SK-N-SH (cell line): ENCODE measurements at regions not wholly inside any gene's neighbourhood (a gene's known extent, or its start where the extent isn't known, plus 50 kb on each side); places are given as distances from the start of the nearest gene placed in this dataset.

Experiments used
- CTCF ChIA-PET: fragments of 300-600, 350-600 bp; formaldehyde crosslinking; extraction: SDS; loops from one replicate; lab custom pipeline; 2021; lab: Yijun Ruan, JAX
- POLR2A ChIA-PET: fragments of 350-600 bp; sonication (Branson Sonifier 250); formaldehyde crosslinking; extraction: SDS; loops from one replicate; lab custom pipeline; 2020; ENCODE audit warnings: antibody characterized with exemption, inconsistent platforms; lab: Yijun Ruan, JAX
- DNase-seq: peaks from one replicate; pipeline ENCODE4 v3.0.0; 2012
- H2AFZ ChIP-seq: fragments of 200-600 bp; sonication (generic); 2 replicates; pipeline ENCODE4 v1.8.1; 2016; ENCODE audit warnings: antibody characterized with exemption, mild to moderate bottlenecking, low read depth
- H3F3A ChIP-seq: fragments of 200-600 bp; sonication (generic); replicated peaks from 2 replicates; pipeline ENCODE3; 2016; ENCODE audit warnings: antibody characterized with exemption, mild to moderate bottlenecking; ENCODE audit not compliant: insufficient read depth
- H3K27ac ChIP-seq, 2 experiments: fragments of 200-500 bp in 1 of 2; fragments of 200-600 bp in 1 of 2; sonication (Bioruptor generic) in 1 of 2; sonication (generic), shearing (Covaris generic) in 1 of 2; 2 replicates each; pipeline versions ENCODE4 v1.5.1 to v1.6.1; 2014 to 2016; ENCODE audit warnings: low read depth in 2 of 2, inconsistent platforms in 1 of 2, low read length in 1 of 2, mild to moderate bottlenecking in 1 of 2, mixed read lengths in 1 of 2
- H3K27me3 ChIP-seq: fragments of 200-600 bp; sonication (generic), shearing (Covaris generic); 2 replicates; pipeline ENCODE4 v1.6.1; 2016; ENCODE audit warnings: mixed run types; ENCODE audit not compliant: insufficient read depth
- H3K36me3 ChIP-seq, 2 experiments: fragments of 200-500 bp in 1 of 2; fragments of 200-600 bp in 1 of 2; sonication (Bioruptor generic) in 1 of 2; sonication (generic) in 1 of 2; replicated peaks in 1 of 2; 2 replicates each; pipeline versions ENCODE3 to v1.5.1; 2014 to 2016; ENCODE audit warnings: low read length in 1 of 2, mild to moderate bottlenecking in 1 of 2; ENCODE audit not compliant: insufficient read depth in 2 of 2, control insufficient read depth in 1 of 2
- H3K4me1 ChIP-seq, 2 experiments: fragments of 200-500 bp in 1 of 2; fragments of 200-600 bp in 1 of 2; sonication (Bioruptor generic) in 1 of 2; sonication (generic), shearing (Covaris generic) in 1 of 2; 2 replicates each; pipeline versions ENCODE4 v1.5.1 to v1.6.1; 2014 to 2016; ENCODE audit warnings: low read depth in 1 of 2, low read length in 1 of 2, mixed run types in 1 of 2; ENCODE audit not compliant: insufficient read depth in 2 of 2, control insufficient read depth in 1 of 2
- H3K4me2 ChIP-seq: fragments of 200-600 bp; sonication (generic), shearing (Covaris generic); 2 replicates; pipeline ENCODE4 v1.6.1; 2017; ENCODE audit warnings: mixed run types
- H3K4me3 ChIP-seq, 2 experiments: fragments of 200-500 bp in 1 of 2; fragments of 200-600 bp in 1 of 2; sonication (Bioruptor generic) in 1 of 2; sonication (generic), shearing (Covaris generic) in 1 of 2; 2 replicates each; pipeline versions ENCODE4 v1.5.1 to v1.8.1; 2014 to 2016; ENCODE audit warnings: low read depth in 2 of 2, inconsistent platforms in 1 of 2, low read length in 1 of 2, mild to moderate bottlenecking in 1 of 2, mixed read lengths in 1 of 2, moderate library complexity in 1 of 2
- H3K79me2 ChIP-seq: fragments of 200-600 bp; sonication (generic); 2 replicates; pipeline ENCODE4 v1.8.1; 2017; ENCODE audit warnings: mild to moderate bottlenecking; ENCODE audit not compliant: insufficient read depth
- H3K9ac ChIP-seq: fragments of 200-600 bp; sonication (generic); 2 replicates; pipeline ENCODE4 v1.6.1; 2017; ENCODE audit warnings: mixed run types
- H3K9me2 ChIP-seq: fragments of 200-600 bp; sonication (generic); 2 replicates; pipeline ENCODE4 v1.6.1; 2017; ENCODE audit warnings: mixed run types
- H3K9me3 ChIP-seq: fragments of 200-600 bp; sonication (generic); 2 replicates; pipeline ENCODE4 v1.6.1; 2017; ENCODE audit warnings: mixed run types, mild to moderate bottlenecking, moderate library complexity
- H4K20me1 ChIP-seq: fragments of 200-600 bp; sonication (generic); 2 replicates; pipeline ENCODE4 v1.6.1; 2017; ENCODE audit warnings: mild to moderate bottlenecking, mixed run types; ENCODE audit not compliant: insufficient read depth
- CHD2 ChIP-seq: fragments of 150-350 bp; IDR thresholded peaks from 2 replicates; pipeline ENCODE4 v1.6.1; 2018; ENCODE audit warnings: low read length; ENCODE audit not compliant: partially characterized antibody
- EP300 ChIP-seq, 2 experiments: IDR thresholded peaks; 2 replicates each; pipeline versions ENCODE4 v1.4.0 to v1.6.1; 2012; ENCODE audit warnings: borderline replicate concordance in 1 of 2, low read depth in 1 of 2, low read length in 1 of 2
- FOSL2 ChIP-seq: IDR thresholded peaks from 2 replicates; pipeline ENCODE4 v1.4.0; 2012; ENCODE audit warnings: low read depth, mild to moderate bottlenecking, moderate library complexity, borderline replicate concordance
- FOXJ3 ChIP-seq: sonication (generic); formaldehyde crosslinking; IDR thresholded peaks from 2 replicates; pipeline ENCODE4 v1.5.1; 2020; ENCODE audit warnings: mild to moderate bottlenecking, missing genetic modification reagents
- FOXM1 ChIP-seq: IDR thresholded peaks from 2 replicates; pipeline ENCODE4 v1.4.0; 2012; ENCODE audit warnings: low read depth, mild to moderate bottlenecking
- GABPA ChIP-seq: IDR thresholded peaks from 2 replicates; pipeline ENCODE4 v1.4.0; 2012; ENCODE audit warnings: low read depth, mild to moderate bottlenecking
- MEF2A ChIP-seq: IDR thresholded peaks from 2 replicates; pipeline ENCODE4 v1.4.0; 2012; ENCODE audit warnings: low read depth, borderline replicate concordance
- MXI1 ChIP-seq: IDR thresholded peaks from 2 replicates; pipeline ENCODE4 v1.6.1; 2012; ENCODE audit warnings: mild to moderate bottlenecking, low read depth, low read length, improper control_type of control experiment
- NFIC ChIP-seq: IDR thresholded peaks from 2 replicates; pipeline ENCODE4 v1.4.0; 2012; ENCODE audit warnings: borderline replicate concordance
- POLR2AphosphoS5 ChIP-seq: IDR thresholded peaks from 2 replicates; pipeline ENCODE4 v1.6.1; 2012; ENCODE audit warnings: low read depth, low read length
- RAD21 ChIP-seq: IDR thresholded peaks from 2 replicates; pipeline ENCODE4 v1.6.1; 2012; ENCODE audit warnings: mild to moderate bottlenecking, low read length
- RCOR1 ChIP-seq: fragments of 150-350 bp; IDR thresholded peaks from 2 replicates; pipeline ENCODE4 v1.6.1; 2017; ENCODE audit warnings: antibody characterized with exemption, low read length
- RFX5 ChIP-seq: IDR thresholded peaks from 2 replicates; pipeline ENCODE4 v1.6.1; 2012; ENCODE audit warnings: mild to moderate bottlenecking, improper control_type of control experiment, low read length
- SIN3A ChIP-seq: IDR thresholded peaks from 2 replicates; pipeline ENCODE4 v1.6.1; 2012; ENCODE audit warnings: low read depth, mild to moderate bottlenecking, low read length, moderate library complexity, borderline replicate concordance
- SMC3 ChIP-seq: IDR thresholded peaks from 2 replicates; pipeline ENCODE4 v1.6.1; 2012; ENCODE audit warnings: low read depth, low read length, improper control_type of control experiment
- TEAD4 ChIP-seq: IDR thresholded peaks from 2 replicates; pipeline ENCODE4 v1.4.0; 2012; ENCODE audit warnings: mild to moderate bottlenecking, borderline replicate concordance; ENCODE audit not compliant: insufficient read depth
- WGBS: methylation state at CpG from one replicate; pipeline ENCODE4 v1.1.6; 2017; ENCODE audit warnings: low lambda C conversion rate; 5-methylcytosine and 5-hydroxymethylcytosine counted together
- TF ChIP-seq, protein P1 (sequence below): fragments of 150-350 bp; IDR thresholded peaks from 2 replicates; pipeline ENCODE4 v1.6.1; 2017; ENCODE audit warnings: antibody characterized with exemption, low read length, low read depth, borderline replicate concordance
- TF ChIP-seq, protein P2 (sequence below): fragments of 200-600 bp; sonication (generic); IDR thresholded peaks from 2 replicates; pipeline ENCODE4 v1.6.1; 2017; ENCODE audit warnings: antibody characterized with exemption, mild to moderate bottlenecking, moderate library complexity

DNA sequence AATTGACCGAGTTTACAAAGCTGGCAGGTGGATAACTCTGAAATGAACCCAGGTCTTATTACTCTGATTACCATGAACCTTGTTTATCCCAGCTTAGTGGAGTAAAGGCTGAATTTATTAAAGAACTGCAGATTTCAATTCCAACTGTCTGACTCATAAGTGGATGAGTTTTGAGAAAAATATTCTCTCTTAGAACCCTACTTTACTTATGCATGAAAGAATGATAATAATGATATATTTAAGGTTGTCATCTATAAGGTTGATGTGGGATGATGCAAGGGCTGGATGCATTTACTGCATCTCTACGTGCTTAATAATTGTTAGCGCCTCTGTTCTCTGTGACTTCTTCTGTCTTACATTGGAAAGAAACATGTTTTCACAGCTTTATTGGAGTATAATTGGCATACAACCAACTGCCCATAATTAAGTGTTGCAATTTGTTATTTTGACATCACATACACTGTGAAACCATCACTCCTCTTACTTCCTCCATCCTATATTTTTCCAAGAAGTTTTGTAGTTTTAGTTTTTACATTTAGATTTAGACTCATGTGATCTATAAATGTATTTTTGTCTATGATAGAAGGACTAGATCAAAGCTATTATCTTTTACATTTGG, 771.2 kb upstream of the ARRDC4 start:
- 8% methylated on average over 3 of the region's 3 CpGs for WGBS
- H4K20me1 ChIP-seq: no peaks in the 10 kb centered on the region
- no peaks in the 10 kb centered on the region for H3K36me3 ChIP-seq
- H3F3A ChIP-seq: no peaks in the 10 kb centered on the region
- no peaks in the 10 kb centered on the region for H3K9me2 ChIP-seq
- no peak overlapping the region for H3K4me2 ChIP-seq
- no peaks in the 10 kb centered on the region for H3K27me3 ChIP-seq
- no peak overlapping the region for H2AFZ ChIP-seq
- no peaks in the 10 kb centered on the region for H3K79me2 ChIP-seq
- DNase-seq: no peak
- no peaks in the 10 kb centered on the region for H3K9me3 ChIP-seq
- no peaks in the 10 kb centered on the region for H3K4me1 ChIP-seq
- no peak overlapping the region for H3K27ac ChIP-seq
- POLR2A ChIA-PET: no interaction called here
- CTCF ChIA-PET: no interaction called here
- no peak overlapping the region for H3K4me3 ChIP-seq
- no peak overlapping the region for H3K9ac ChIP-seq
- TF ChIP-seq EP300 (IDR thresholded peaks at IDR 0.05; ENCODE audit: borderline replicate concordance in 1 of 2, low read depth in 1 of 2, low read length in 1 of 2) (no peak), TEAD4 (no peak), RAD21 (no peak), RCOR1 (no peak), MEF2A (no peak), CHD2 (no peak), FOXM1 (no peak), POLR2AphosphoS5 (no peak), NFIC (no peak), FOXJ3 (no peak), RFX5 (no peak), SMC3 (no peak), FOSL2 (no peak), MXI1 (no peak), GABPA (no peak), SIN3A (no peak)
- TF ChIP-seq, protein P1, sequence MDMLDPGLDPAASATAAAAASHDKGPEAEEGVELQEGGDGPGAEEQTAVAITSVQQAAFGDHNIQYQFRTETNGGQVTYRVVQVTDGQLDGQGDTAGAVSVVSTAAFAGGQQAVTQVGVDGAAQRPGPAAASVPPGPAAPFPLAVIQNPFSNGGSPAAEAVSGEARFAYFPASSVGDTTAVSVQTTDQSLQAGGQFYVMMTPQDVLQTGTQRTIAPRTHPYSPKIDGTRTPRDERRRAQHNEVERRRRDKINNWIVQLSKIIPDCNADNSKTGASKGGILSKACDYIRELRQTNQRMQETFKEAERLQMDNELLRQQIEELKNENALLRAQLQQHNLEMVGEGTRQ: no peak
- TF ChIP-seq, protein P2, sequence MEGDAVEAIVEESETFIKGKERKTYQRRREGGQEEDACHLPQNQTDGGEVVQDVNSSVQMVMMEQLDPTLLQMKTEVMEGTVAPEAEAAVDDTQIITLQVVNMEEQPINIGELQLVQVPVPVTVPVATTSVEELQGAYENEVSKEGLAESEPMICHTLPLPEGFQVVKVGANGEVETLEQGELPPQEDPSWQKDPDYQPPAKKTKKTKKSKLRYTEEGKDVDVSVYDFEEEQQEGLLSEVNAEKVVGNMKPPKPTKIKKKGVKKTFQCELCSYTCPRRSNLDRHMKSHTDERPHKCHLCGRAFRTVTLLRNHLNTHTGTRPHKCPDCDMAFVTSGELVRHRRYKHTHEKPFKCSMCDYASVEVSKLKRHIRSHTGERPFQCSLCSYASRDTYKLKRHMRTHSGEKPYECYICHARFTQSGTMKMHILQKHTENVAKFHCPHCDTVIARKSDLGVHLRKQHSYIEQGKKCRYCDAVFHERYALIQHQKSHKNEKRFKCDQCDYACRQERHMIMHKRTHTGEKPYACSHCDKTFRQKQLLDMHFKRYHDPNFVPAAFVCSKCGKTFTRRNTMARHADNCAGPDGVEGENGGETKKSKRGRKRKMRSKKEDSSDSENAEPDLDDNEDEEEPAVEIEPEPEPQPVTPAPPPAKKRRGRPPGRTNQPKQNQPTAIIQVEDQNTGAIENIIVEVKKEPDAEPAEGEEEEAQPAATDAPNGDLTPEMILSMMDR: no peak
